ENCODE measurements at regions not wholly inside any gene's neighbourhood (a gene's known extent, or its start where the extent isn't known, plus 50 kb on each side); places are given as distances from the start of the nearest gene placed in this dataset.

DNA sequence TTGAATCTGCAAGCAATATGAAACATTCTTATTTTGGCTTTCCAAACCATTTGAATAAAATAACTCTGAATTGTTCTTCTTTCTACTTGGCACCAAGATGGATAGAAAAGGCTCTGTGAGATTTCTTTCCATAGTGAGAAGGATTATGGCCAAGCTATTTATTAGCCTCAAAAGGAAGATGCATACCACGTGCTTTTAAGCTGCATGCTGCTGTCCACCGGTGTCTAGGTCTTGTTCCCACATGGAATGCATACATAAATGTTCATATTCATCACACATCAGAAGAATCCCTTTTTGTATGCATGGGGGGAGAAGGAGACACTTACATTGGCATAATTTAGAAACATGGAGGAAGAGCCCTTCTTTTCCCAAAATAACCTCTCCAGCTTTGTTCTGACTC, 273.4 kb downstream of the FAM76B start:
- TF ChIP-seq, protein P1, sequence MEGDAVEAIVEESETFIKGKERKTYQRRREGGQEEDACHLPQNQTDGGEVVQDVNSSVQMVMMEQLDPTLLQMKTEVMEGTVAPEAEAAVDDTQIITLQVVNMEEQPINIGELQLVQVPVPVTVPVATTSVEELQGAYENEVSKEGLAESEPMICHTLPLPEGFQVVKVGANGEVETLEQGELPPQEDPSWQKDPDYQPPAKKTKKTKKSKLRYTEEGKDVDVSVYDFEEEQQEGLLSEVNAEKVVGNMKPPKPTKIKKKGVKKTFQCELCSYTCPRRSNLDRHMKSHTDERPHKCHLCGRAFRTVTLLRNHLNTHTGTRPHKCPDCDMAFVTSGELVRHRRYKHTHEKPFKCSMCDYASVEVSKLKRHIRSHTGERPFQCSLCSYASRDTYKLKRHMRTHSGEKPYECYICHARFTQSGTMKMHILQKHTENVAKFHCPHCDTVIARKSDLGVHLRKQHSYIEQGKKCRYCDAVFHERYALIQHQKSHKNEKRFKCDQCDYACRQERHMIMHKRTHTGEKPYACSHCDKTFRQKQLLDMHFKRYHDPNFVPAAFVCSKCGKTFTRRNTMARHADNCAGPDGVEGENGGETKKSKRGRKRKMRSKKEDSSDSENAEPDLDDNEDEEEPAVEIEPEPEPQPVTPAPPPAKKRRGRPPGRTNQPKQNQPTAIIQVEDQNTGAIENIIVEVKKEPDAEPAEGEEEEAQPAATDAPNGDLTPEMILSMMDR (conservative IDR thresholded peaks at IDR 0.05; ENCODE audit: low read depth, low read length), result no peak
- TF ChIP-seq BHLHE40 (IDR thresholded peaks at IDR 0.05; ENCODE audit: low read depth, low read length) (no peak), MAZ (IDR thresholded peaks at IDR 0.05; ENCODE audit: borderline replicate concordance, low read depth, low read length) (no peak), POLR2A (IDR thresholded peaks at IDR 0.05; ENCODE audit: low read depth, low read length) (no peak), MAFK (IDR thresholded peaks at IDR 0.05; ENCODE audit: low read depth, low read length) (no peak), FOS (IDR thresholded peaks at IDR 0.05; ENCODE audit: low read depth, low read length) (no peak), CHD1 (IDR thresholded peaks at IDR 0.05; ENCODE audit: low read depth, low read length) (no peak), SMC3 (IDR thresholded peaks at IDR 0.05; ENCODE audit: low read depth, low read length) (no peak), RCOR1 (IDR thresholded peaks at IDR 0.05; ENCODE audit: insufficient replicate concordance, low read length) (no peak)
- TF ChIP-seq, protein P2, sequence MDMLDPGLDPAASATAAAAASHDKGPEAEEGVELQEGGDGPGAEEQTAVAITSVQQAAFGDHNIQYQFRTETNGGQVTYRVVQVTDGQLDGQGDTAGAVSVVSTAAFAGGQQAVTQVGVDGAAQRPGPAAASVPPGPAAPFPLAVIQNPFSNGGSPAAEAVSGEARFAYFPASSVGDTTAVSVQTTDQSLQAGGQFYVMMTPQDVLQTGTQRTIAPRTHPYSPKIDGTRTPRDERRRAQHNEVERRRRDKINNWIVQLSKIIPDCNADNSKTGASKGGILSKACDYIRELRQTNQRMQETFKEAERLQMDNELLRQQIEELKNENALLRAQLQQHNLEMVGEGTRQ (IDR thresholded peaks at IDR 0.05; ENCODE audit: low read depth, low read length), result no peak

Data from IMR-90 (cell line).